ENCODE measurements at regions not wholly inside any gene's neighbourhood (a gene's known extent, or its start where the extent isn't known, plus 50 kb on each side); places are given as distances from the start of the nearest gene placed in this dataset.

GRCh38 chr6:40713002-40713719 lies 126.0 kb upstream of the LRFN2 start:
- Mint-ChIP-seq H3K36me3 (no peaks in the 10 kb centered on the region), H3K27me3 (ENCODE audit: low read depth) (peaks cover 22% of the 10 kb centered on the region), H3K9me3 (peaks cover 3% of the 10 kb centered on the region)

DNA sequence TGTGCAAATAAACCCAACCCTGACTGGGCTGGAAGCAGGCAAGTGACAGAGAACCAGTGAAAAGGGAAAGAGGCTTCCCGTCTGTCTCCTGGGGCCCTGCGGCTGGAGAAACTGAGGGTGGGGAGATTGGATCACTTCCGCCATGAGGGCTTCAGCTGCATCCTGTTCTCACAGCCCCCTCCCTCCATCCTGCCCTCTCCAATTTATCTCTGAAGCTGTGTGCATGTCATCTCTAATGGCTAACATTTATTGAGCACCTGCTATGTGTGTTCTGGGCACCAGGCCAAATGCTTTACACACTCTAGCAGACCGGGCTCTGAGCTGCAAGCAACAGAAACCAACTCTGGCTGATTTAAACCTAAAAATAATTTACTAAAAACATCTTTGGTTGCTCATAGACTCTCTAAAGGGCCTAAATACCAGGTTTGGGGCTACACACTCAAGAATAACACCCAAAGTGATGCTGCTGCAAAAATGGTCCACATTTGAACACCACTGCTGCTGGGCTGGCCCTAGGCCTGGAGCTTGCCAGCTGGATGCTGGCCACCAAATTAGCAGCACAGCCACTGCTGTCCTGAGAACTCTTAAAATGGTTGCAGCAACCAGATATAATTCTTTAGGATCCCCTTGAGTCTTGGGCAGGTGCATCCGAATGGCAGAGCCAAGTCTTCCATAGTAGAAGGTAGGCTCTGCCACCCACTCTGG lies 123.6 kb upstream of the LRFN2 start:
- no peaks in the 10 kb centered on the region for H3K36me3 Mint-ChIP-seq
- H3K27ac Mint-ChIP-seq = no peak overlapping the region
- H3K9me3 Mint-ChIP-seq = peaks cover 16% of the 10 kb centered on the region
- H3K4me1 Mint-ChIP-seq = peaks cover 8% of the 10 kb centered on the region
- DNase-seq (ENCODE audit: low spot score in 2 of 2, unreplicated experiment in 2 of 2) = no peak
- peaks cover 27% of the 10 kb centered on the region for H3K27me3 Mint-ChIP-seq (ENCODE audit: low read depth)
- H3K4me3 Mint-ChIP-seq = no peak overlapping the region
- no peak for TF ChIP-seq CTCF (IDR thresholded peaks at IDR 0.05; ENCODE audit: unreplicated experiment)

More at GRCh38 chr6:40713002-40713719, 126.0 kb upstream of the LRFN2 start:
- Mint-ChIP-seq H3K4me3 (no peak overlapping the region), H3K27ac (no peak overlapping the region), H3K4me1 (peaks cover 10% of the 10 kb centered on the region)
- TF ChIP-seq CTCF (IDR thresholded peaks at IDR 0.05; ENCODE audit: unreplicated experiment) = no peak
- no peak for DNase-seq (ENCODE audit: low spot score in 2 of 2, unreplicated experiment in 2 of 2)

DNA sequence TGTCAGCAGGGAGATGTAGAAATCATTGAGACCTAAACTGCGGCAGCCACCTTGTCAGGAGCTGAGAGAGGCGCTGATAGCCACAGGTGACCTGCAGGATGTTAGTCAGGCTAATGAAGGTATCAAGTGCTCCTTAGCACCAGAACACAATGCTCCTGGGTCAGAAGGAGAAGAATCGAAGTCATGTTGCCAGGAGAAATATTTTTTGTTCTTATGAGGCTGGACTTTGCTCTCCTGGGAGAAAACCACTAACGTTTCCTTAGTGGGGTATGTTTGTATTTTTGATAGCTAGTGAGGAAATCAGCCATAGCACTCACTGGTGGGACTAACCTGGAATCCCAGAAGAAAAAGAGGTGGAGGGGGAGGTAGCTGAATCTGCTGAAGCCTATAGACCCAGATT lies 120.9 kb upstream of the LRFN2 start:
- Mint-ChIP-seq H3K9me3 (peaks cover 16% of the 10 kb centered on the region), H3K36me3 (no peaks in the 10 kb centered on the region), H3K27ac (no peak overlapping the region), H3K4me1 (no peaks in the 10 kb centered on the region), H3K27me3 (ENCODE audit: low read depth) (peaks cover 34% of the 10 kb centered on the region), H3K4me3 (no peak overlapping the region)
- TF ChIP-seq CTCF (IDR thresholded peaks at IDR 0.05; ENCODE audit: unreplicated experiment) = no peak
- DNase-seq (ENCODE audit: low spot score in 2 of 2, unreplicated experiment in 2 of 2) = no peak

DNA sequence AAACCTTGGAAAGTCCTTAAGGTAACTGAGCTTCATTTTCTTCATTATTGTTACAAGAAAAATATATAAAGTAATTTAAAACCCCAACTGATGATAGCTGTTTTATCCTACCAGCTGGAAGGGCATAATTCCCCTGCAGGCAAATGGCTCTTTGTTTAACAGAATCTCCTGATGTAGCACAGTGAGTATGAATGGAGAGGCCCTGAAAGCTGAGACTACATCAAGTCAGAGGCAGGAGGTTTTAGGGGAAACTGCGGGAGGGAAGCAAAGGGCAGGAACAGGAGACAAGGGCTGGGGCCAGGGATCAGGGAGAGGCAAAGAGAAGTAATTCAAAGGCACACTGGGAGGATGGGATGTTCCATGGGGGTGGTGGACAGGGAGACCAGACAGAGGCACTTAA lies 119.0 kb upstream of the LRFN2 start:
- Mint-ChIP-seq H3K27me3 (ENCODE audit: low read depth) (peaks cover 40% of the 10 kb centered on the region), H3K9me3 (peaks cover 16% of the 10 kb centered on the region), H3K27ac (no peak overlapping the region), H3K36me3 (no peaks in the 10 kb centered on the region), H3K4me1 (no peaks in the 10 kb centered on the region), H3K4me3 (no peak overlapping the region)
- TF ChIP-seq CTCF (IDR thresholded peaks at IDR 0.05; ENCODE audit: unreplicated experiment) = no peak
- no peak for DNase-seq (ENCODE audit: low spot score in 2 of 2, unreplicated experiment in 2 of 2)

DNA sequence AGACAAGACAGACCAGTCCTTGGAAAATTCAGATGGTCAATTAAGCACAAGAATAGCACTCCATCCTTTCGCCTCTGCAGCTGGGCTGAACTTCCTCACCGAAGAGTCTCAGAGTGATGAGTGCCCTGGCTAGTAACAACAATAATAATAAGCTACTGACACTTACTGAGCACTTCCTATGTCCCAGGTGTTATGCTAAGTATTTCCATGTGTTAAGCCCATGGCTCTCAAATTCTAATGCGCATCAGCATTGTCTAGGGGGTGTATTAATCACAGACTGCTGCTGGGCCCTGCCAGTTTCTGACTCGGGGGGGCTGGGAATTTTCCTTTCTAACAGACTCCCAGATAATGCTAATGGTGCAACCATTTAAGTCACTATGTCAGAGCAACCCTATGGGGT lies 118.2 kb upstream of the LRFN2 start:
- Mint-ChIP-seq H3K27me3 (ENCODE audit: low read depth) (peaks cover 48% of the 10 kb centered on the region), H3K4me1 (no peaks in the 10 kb centered on the region), H3K9me3 (peaks cover 16% of the 10 kb centered on the region), H3K4me3 (no peak overlapping the region), H3K36me3 (no peaks in the 10 kb centered on the region), H3K27ac (no peak overlapping the region)
- DNase-seq (ENCODE audit: low spot score in 2 of 2, unreplicated experiment in 2 of 2) = no peak
- no peak for TF ChIP-seq CTCF (IDR thresholded peaks at IDR 0.05; ENCODE audit: unreplicated experiment)
